ENCODE measurements at regions not wholly inside any gene's neighbourhood (a gene's known extent, or its start where the extent isn't known, plus 50 kb on each side); places are given as distances from the start of the nearest gene placed in this dataset.

GRCh38 chr12:43294916-43295315, 257.1 kb downstream of the ADAMTS20 start:
- no peak overlapping the region for H3K4me3 ChIP-seq (ENCODE audit: low read length)
- TF ChIP-seq CTCF (conservative IDR thresholded peaks at IDR 0.05; ENCODE audit: low read length), result no peak
- DNase-seq (ENCODE audit: low read depth), result no peak

DNA sequence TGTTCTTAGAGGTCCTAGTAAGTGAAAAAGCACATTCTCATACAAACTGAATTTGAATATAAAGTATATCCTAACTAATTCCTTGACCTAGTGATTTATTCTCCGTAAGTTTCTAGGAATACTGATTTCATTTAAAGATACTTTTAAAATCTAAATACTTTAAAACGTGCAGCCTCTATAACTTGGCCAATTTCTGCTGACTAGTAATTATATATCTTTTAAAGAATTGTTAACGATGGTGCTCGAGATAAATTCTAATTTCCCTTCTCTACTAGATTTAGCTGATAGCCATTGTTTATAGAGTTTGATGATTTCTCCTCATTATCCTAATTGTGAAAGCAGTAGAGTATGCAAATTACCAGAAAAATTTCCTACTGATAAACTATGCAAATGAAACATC, 257.9 kb downstream of the ADAMTS20 start:
- H3K4me3 ChIP-seq (ENCODE audit: low read length), result no peak overlapping the region
- TF ChIP-seq CTCF (conservative IDR thresholded peaks at IDR 0.05; ENCODE audit: low read length), result no peak
- DNase-seq (ENCODE audit: low read depth), result no peak

GRCh38 chr12:43293396-43293795, 258.6 kb downstream of the ADAMTS20 start:
- no peak overlapping the region for H3K4me3 ChIP-seq (ENCODE audit: low read length)
- no peak for DNase-seq (ENCODE audit: low read depth)
- no peak for TF ChIP-seq CTCF (conservative IDR thresholded peaks at IDR 0.05; ENCODE audit: low read length)

- peak; percentile 29 for DNase-seq (ENCODE audit: low read depth)
- no peak overlapping the region for H3K4me3 ChIP-seq (ENCODE audit: low read length)
- TF ChIP-seq CTCF (conservative IDR thresholded peaks at IDR 0.05; ENCODE audit: low read length), result no peak
These were observed 259.3 kb downstream of the ADAMTS20 start for GRCh38 chr12:43292699-43293098.

- no peak for DNase-seq (ENCODE audit: low read depth)
- TF ChIP-seq CTCF (conservative IDR thresholded peaks at IDR 0.05; ENCODE audit: low read length), result no peak
- H3K4me3 ChIP-seq (ENCODE audit: low read length), result no peak overlapping the region
These were observed 260.5 kb downstream of the ADAMTS20 start for GRCh38 chr12:43291516-43291915.

- H3K4me3 ChIP-seq (ENCODE audit: low read length), result no peak overlapping the region
- no peak for TF ChIP-seq CTCF (conservative IDR thresholded peaks at IDR 0.05; ENCODE audit: low read length)
- DNase-seq (ENCODE audit: low read depth), result no peak
These were observed 261.2 kb downstream of the ADAMTS20 start for GRCh38 chr12:43290836-43291235.

GRCh38 chr12:43289426-43289801, 262.6 kb downstream of the ADAMTS20 start:
- no peak overlapping the region for H3K4me3 ChIP-seq (ENCODE audit: low read length)
- no peak for TF ChIP-seq CTCF (conservative IDR thresholded peaks at IDR 0.05; ENCODE audit: low read length)
- peak; percentile 44 for DNase-seq (ENCODE audit: low read depth)

All from AG10803 (cell line).